ENCODE measurements at regions not wholly inside any gene's neighbourhood (a gene's known extent, or its start where the extent isn't known, plus 50 kb on each side); places are given as distances from the start of the nearest gene placed in this dataset.

DNA sequence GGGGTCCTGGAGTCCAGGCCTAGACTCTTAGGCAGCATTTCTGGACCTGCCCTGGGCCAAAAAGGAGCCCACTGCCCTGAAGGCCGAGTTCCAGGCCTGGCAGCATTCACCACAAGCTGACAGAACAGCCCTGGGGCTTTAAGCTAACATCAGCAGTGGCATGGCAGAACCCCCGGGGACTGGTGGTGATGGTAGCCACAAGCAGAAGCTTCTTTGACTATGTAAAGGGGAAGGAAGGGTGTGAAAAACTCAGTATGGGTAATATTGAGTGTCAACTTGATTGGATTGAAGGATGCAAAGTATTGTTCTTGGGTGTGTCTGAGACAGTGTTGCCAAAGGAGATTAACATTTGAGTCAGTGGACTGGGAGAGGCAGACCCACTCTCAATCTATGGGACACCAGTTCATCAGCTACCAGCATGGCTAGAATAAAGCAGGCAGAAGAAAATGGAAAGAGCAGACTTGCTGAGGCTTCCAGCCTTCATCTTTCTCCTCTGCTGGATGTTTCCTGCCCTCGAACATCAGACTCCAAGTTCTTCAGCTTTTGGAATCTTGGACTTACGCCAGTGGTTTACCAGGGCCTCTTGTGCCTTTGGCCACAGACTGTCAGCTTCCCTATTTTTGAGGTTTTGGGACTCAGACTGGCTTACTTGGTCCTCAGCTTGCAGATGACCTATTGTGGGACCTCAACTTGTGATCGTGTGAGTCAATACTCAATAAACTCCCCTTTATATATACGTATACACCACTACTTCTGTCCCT is 661.0 kb upstream of the C9orf72 start:
- no TSS peak for BruUV-seq (replicated peaks)
- CTCF ChIA-PET: no interaction called here
- no peak overlapping the region for H3K27ac ChIP-seq (ENCODE audit: low read length)
- TF ChIP-seq CTCF (IDR thresholded peaks at IDR 0.05) (no peak), SIN3A (IDR thresholded peaks at IDR 0.05; ENCODE audit: borderline replicate concordance, insufficient read depth, low read depth, low read length) (no peak), TCF7L2 (IDR thresholded peaks at IDR 0.05; ENCODE audit: low read depth, low read length) (no peak), REST (IDR thresholded peaks at IDR 0.05; ENCODE audit: insufficient read depth in 1 of 2, low read depth in 2 of 2, low read length in 1 of 2) (no peak)
- no peaks in the 10 kb centered on the region for H3K4me1 ChIP-seq (ENCODE audit: control insufficient read depth, insufficient read depth, low read length)
- POLR2A ChIA-PET: no interaction called here
- intact Hi-C loops (cut with micrococcal nuclease; ENCODE audit: unreplicated experiment): no loop called here
- in situ Hi-C loops (cut with HindIII; ENCODE audit: low pct_unique_long_range_greater_than_20kb, low sequenced_read_pairs): no loop called here
- H3K9me3 ChIP-seq (ENCODE audit: control insufficient read depth, insufficient read depth, low read depth, low read length): no peaks in the 10 kb centered on the region
- no peaks in the 10 kb centered on the region for H3K27me3 ChIP-seq (ENCODE audit: control insufficient read depth, insufficient read depth, low read length)
- DNase-seq (ENCODE audit: low read depth, low spot score): no peak
- no peak overlapping the region for H3K4me3 ChIP-seq (ENCODE audit: low read depth in 2 of 2, low read length in 2 of 2)
- ATAC-seq: no peak
- H3K36me3 ChIP-seq (ENCODE audit: control insufficient read depth, insufficient read depth, low read length): no peaks in the 10 kb centered on the region; the same call in 1 of the 2 replicates

DNA sequence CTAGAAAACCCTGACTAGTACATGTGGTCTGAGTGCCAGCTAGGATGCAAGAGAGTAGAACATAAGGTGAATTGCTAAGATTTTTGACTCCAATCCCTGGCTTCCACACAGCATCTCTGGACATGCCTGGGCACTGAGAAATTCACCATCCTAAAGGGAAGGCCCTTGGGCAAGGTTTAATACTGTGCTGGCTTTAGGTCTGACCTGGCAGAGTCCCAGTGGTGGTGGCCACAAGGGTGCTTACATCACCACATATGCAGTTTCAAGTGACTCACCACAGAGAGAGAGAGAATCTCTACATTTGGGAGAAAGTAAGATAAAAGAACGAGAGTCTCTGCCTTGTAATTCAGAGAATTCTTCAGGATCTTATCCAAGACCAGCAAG is 661.6 kb upstream of the C9orf72 start:
- DNase-seq (ENCODE audit: low read depth, low spot score) (no peak), ATAC-seq (no peak)
- no peaks in the 10 kb centered on the region for H3K4me1 ChIP-seq (ENCODE audit: control insufficient read depth, insufficient read depth, low read length)
- no TSS peak for BruUV-seq (replicated peaks)
- ChIA-PET POLR2A (no interaction called here), CTCF (no interaction called here)
- intact Hi-C loops (cut with micrococcal nuclease; ENCODE audit: unreplicated experiment) (no loop called here), in situ Hi-C loops (cut with HindIII; ENCODE audit: low pct_unique_long_range_greater_than_20kb, low sequenced_read_pairs) (no loop called here)
- H3K4me3 ChIP-seq (ENCODE audit: low read depth in 2 of 2, low read length in 2 of 2): no peak overlapping the region
- H3K27me3 ChIP-seq (ENCODE audit: control insufficient read depth, insufficient read depth, low read length): no peaks in the 10 kb centered on the region
- H3K9me3 ChIP-seq (ENCODE audit: control insufficient read depth, insufficient read depth, low read depth, low read length): no peaks in the 10 kb centered on the region
- no peak for TF ChIP-seq SIN3A (IDR thresholded peaks at IDR 0.05; ENCODE audit: borderline replicate concordance, insufficient read depth, low read depth, low read length)
- TF ChIP-seq CTCF (IDR thresholded peaks at IDR 0.05): no peak
- no peak for TF ChIP-seq TCF7L2 (IDR thresholded peaks at IDR 0.05; ENCODE audit: low read depth, low read length)
- TF ChIP-seq REST (IDR thresholded peaks at IDR 0.05; ENCODE audit: insufficient read depth in 1 of 2, low read depth in 2 of 2, low read length in 1 of 2): no peak
- H3K36me3 ChIP-seq (ENCODE audit: control insufficient read depth, insufficient read depth, low read length): no peaks in the 10 kb centered on the region; the same call in 1 of the 2 replicates
- H3K27ac ChIP-seq (ENCODE audit: low read length): no peak overlapping the region
